ENCODE measurements at regions not wholly inside any gene's neighbourhood (a gene's known extent, or its start where the extent isn't known, plus 50 kb on each side); places are given as distances from the start of the nearest gene placed in this dataset.

- intact Hi-C loops (cut with micrococcal nuclease): no loop called here
- dilution Hi-C loops (cut with MboI; ENCODE audit: extremely low pct_ligation_motif_present, low sequenced_read_pairs): no loop called here
- H3K79me2 ChIP-seq (ENCODE audit: control insufficient read depth, insufficient read depth, low read length): no peaks in the 10 kb centered on the region
- FAIRE-seq (no peak), DNase-seq (ENCODE audit: low read depth, low spot score) (no peak)
- no peak overlapping the region for H2AFZ ChIP-seq (ENCODE audit: low read depth, low read length)
- CTCF ChIA-PET: no interaction called here
- no peaks in the 10 kb centered on the region for H3K4me1 ChIP-seq (ENCODE audit: control insufficient read depth, extremely low read depth, insufficient read depth, low read length)
- H3K9ac ChIP-seq (replicated peaks; ENCODE audit: extremely low read depth, insufficient read depth, low read length): no peak overlapping the region
- peaks cover 0 to 4% of the 10 kb centered on the region in 2 experiments for H3K27me3 ChIP-seq (ENCODE audit: control insufficient read depth in 2 of 2, insufficient read depth in 2 of 2, low read length in 2 of 2)
- H3K27ac ChIP-seq (ENCODE audit: insufficient read depth, low read depth, low read length): no peak overlapping the region
- POLR2A ChIA-PET: no interaction called here
- H3K9me1 ChIP-seq (replicated peaks; ENCODE audit: control insufficient read depth, extremely low read depth, insufficient read depth, low read length): no peaks in the 10 kb centered on the region
- BruUV-seq (replicated peaks): no TSS peak
- H4K20me1 ChIP-seq (replicated peaks; ENCODE audit: control insufficient read depth, extremely low read depth, insufficient read depth, low read length): no peaks in the 10 kb centered on the region
- no peaks in the 10 kb centered on the region for H3K36me3 ChIP-seq (ENCODE audit: control insufficient read depth in 2 of 2, extremely low read depth in 1 of 2, insufficient read depth in 2 of 2, low read length in 2 of 2)
- H3K4me2 ChIP-seq (ENCODE audit: insufficient read depth, low read length): no peak overlapping the region
- no peaks in the 10 kb centered on the region for H3K9me3 ChIP-seq (replicated peaks; ENCODE audit: control insufficient read depth, insufficient read depth, low read length)
- no peak overlapping the region for H3K4me3 ChIP-seq (replicated peaks in 1 of 3; ENCODE audit: insufficient read depth in 1 of 3, low read depth in 1 of 3, low read length in 3 of 3)
- no peak for TF ChIP-seq POLR2AphosphoS5 (IDR thresholded peaks at IDR 0.05; ENCODE audit: insufficient read depth, low read depth, low read length)
- no peak for TF ChIP-seq JUN (IDR thresholded peaks at IDR 0.05; ENCODE audit: borderline replicate concordance, insufficient read depth, insufficient read length, low read depth)
- TF ChIP-seq MYC (IDR thresholded peaks at IDR 0.05; ENCODE audit: low read depth, low read length): no peak
- TF ChIP-seq MAX (IDR thresholded peaks at IDR 0.05; ENCODE audit: insufficient read depth, insufficient read length): no peak
- TF ChIP-seq GATA2 (IDR thresholded peaks at IDR 0.05; ENCODE audit: insufficient read depth, insufficient read length, low read depth, low read length): no peak
- no peak for TF ChIP-seq FOS (IDR thresholded peaks at IDR 0.05; ENCODE audit: borderline replicate concordance, insufficient read depth, low read length)
- TF ChIP-seq POLR2A (IDR thresholded peaks at IDR 0.05; ENCODE audit: low read depth, low read length): no peak
- no peak for TF ChIP-seq CTCF (IDR thresholded peaks at IDR 0.05; ENCODE audit: extremely low read depth in 1 of 2, insufficient read depth in 1 of 2, low read depth in 1 of 2, low read length in 2 of 2)
- no peak for TF ChIP-seq EZH2 (IDR thresholded peaks at IDR 0.05; ENCODE audit: borderline replicate concordance, low read depth, low read length, severe bottlenecking)
Measured at GRCh38 chr5:176732306-176732705, 78.1 kb upstream of the UNC5A start.

All from endothelial cell of umbilical vein (primary cell).